Stomach (tissue), 4 donors: ENCODE measurements at regions not wholly inside any gene's neighbourhood (a gene's known extent, or its start where the extent isn't known, plus 50 kb on each side); places are given as distances from the start of the nearest gene placed in this dataset.

Experiments
- EP300 ChIP-seq: sonication (generic); formaldehyde crosslinking; IDR thresholded peaks from one replicate; pipeline ENCODE4 v1.6.1; 2017; ENCODE audit warnings: antibody characterized with exemption
- POLR2A ChIP-seq, 4 donors: fragments of 450-650 bp; IDR thresholded peaks; one replicate each; pipeline ENCODE4 v1.6.1; 2016; ENCODE audit warnings: antibody characterized with exemption in 4 of 4, control low read depth in 2 of 4, mild to moderate bottlenecking in 1 of 4, moderate library complexity in 1 of 4
- TF ChIP-seq, protein P1 (sequence below), 7 experiments: fragments of 450-650 bp in 4 of 7; fragments of 200-600 bp in 3 of 7; sonication (generic) in 3 of 7; IDR thresholded peaks; one replicate each; pipeline ENCODE4 v1.5.1; 2016 to 2019; ENCODE audit warnings: antibody characterized with exemption in 7 of 7, control low read depth in 2 of 7, mild to moderate bottlenecking in 1 of 7

DNA sequence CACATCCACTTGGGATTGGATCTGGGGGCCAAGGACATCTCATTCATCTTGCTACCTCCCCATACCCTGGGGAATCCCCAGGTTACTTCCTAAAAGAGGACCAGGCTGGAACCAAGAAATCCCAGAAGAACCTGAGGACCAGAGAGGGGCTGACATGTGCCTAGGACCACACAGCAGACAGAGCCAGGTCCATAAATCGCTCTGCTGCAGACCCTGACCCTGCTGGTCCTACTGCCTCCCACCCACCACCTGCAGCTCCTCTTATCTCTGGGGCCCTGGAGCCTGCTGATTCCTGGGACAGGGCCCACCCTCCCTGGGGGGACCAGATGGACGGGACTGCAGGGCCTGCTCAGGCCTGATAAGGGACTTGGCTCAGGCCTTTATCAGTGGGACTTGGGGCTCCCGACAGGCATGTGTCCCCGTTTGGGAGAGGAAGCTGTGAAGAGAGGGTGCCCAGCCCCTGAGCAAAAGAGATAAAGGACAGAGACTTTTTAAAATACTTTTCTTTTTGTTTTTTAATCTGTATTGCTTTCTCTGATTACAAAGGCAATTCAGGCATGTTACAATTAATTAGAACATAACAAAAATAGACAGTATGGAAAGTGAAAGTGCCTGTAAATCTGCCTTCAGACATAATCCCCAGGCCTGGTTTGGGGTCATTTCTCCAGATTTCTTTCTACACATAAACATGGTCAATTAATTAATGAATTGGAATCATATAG lies 101.3 kb upstream of the LARP1 start:
- TF ChIP-seq, protein P1, sequence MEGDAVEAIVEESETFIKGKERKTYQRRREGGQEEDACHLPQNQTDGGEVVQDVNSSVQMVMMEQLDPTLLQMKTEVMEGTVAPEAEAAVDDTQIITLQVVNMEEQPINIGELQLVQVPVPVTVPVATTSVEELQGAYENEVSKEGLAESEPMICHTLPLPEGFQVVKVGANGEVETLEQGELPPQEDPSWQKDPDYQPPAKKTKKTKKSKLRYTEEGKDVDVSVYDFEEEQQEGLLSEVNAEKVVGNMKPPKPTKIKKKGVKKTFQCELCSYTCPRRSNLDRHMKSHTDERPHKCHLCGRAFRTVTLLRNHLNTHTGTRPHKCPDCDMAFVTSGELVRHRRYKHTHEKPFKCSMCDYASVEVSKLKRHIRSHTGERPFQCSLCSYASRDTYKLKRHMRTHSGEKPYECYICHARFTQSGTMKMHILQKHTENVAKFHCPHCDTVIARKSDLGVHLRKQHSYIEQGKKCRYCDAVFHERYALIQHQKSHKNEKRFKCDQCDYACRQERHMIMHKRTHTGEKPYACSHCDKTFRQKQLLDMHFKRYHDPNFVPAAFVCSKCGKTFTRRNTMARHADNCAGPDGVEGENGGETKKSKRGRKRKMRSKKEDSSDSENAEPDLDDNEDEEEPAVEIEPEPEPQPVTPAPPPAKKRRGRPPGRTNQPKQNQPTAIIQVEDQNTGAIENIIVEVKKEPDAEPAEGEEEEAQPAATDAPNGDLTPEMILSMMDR (IDR thresholded peaks at IDR 0.05), result no peak
- TF ChIP-seq POLR2A (IDR thresholded peaks at IDR 0.05) (no peak), EP300 (no peak)
